Caki2 (cell line): ENCODE measurements at regions not wholly inside any gene's neighbourhood (a gene's known extent, or its start where the extent isn't known, plus 50 kb on each side); places are given as distances from the start of the nearest gene placed in this dataset.
"Not testable (repeated sequence)": the region's sequence is repeated elsewhere in the genome, so short reads cannot be mapped to it uniquely, and the experiment has no call there.

Experiments used
- DNase-seq: peaks from one replicate; pipeline ENCODE4 v3.0.0-alpha.2; 2015; ENCODE audit warnings: low read depth
- in situ Hi-C: cut with HindIII; loops from 2 replicates; pipeline ENCODE4 v1.10.0; 2016; ENCODE audit warnings: low sequenced_read_pairs, low pct_unique_long_range_greater_than_20kb, mixed read lengths

DNA sequence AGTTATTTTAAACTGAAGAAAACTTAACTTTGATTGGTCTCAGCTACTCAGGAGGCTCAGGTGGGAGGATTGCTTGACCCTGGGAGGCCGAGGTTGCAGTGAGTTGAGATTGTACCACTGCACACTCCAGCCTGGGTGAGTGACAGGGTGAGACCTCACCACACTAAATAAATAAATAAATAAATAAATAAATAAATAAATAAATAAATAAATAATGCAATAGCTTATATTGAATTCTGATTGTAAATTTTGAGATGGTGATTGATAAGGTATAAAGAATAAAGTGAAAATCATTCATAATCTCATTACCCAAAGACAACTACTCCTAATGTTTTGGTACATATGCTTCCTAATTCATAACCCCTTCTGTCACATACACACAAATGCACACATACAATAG, 58.1 kb downstream of the TUBA3C start:
- no peak for DNase-seq
- in situ Hi-C loops: no loop called here

DNA sequence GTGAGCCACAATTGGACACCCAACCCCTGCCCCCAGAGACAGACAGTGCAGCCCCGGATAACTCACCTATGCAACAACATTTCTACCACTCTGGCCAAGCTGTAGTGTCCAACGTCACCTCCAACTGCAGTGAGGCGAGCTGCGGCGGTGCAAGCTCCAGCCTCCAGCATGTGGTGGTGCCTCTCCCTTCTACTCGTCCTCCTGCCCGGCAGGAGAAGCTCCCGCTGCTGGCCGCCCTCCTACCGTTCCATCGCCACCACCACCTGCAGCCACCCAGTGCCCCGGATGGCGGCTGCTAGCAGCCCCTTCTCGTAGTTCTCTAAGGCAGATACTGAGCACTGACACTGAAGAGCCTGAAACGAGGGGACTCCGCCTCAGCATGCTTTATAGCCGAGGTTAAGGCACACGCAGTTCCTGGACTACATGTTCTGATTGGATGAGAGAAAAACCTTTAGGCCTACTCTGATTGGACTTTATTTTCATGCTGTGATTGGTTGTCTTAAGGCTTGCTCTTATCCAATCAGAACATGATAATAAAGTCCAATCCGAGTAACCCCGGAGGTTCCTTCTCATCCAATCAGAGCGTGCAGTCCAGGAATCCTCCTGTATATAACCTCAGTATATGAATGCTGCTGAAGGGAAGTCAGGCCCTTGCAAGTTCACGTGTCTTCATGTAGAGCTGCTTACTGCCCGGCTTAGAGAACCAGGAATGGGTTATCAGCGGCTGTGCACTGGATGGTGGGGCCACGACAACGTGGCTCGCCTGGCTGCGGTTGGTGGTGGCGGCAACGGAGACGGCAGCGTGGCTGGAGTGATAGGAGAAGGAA, 63.5 kb downstream of the TUBA3C start:
- in situ Hi-C loops: no loop called here
- no peak for DNase-seq

DNA sequence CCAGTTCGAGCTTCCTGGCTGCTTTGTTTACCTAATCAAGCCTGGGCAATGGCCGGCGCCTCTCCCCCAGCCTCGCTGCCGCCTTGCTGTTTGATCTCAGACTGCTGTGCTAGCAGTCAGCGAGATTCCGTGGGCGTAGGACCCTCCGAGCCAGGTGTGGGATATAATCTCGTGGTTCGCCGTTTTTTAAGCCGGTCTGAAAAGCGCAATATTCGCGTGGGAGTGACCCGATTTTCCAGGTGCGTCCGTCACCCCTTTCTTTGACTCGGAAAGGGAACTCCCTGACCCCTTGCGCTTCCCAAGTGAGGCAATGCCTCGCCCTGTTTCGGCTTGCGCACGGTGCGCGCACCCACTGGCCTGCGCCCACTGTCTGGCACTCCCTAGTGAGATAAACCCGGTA, 72.4 kb downstream of the TUBA3C start:
- in situ Hi-C loops, DNase-seq: not testable (repeated sequence)

DNA sequence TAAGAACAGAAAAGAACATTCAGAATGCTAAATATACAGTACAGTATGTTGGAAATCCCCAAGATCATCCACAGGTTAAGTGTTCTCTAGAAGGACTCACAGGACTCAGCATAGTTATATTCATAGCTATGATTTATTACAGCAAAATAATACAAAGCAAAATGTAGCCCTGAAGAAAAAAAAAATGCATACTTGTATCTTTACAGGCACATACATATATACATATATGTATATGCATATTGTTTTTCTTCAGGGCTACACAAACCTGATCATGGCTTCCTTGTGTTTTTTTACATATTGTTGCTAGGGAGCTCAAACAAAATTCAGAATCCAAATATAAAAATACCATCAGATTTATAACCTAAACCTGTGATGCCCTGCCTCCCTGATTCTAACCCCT, 78.5 kb downstream of the TUBA3C start:
- DNase-seq: no peak
- in situ Hi-C loops: no loop called here

DNA sequence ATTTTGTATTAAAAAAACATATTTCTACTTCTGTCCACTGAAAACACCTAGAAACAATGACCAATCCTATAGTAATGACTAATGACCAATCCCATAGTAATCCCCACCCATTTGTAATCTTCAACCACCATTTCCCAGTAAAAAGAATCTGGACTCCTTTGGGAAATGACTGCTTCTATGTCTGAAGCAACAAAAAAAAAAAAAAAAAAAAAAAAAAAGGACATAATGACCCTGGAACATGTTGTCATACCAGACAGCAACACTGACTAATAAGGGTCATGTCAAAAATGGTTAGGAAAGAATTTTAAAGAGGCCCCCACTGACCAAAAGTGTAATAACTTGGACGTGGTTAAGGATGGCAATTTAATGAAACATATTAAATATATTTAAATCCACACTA, 88.3 kb downstream of the TUBA3C start:
- DNase-seq: no peak
- in situ Hi-C loops: no loop called here

DNA sequence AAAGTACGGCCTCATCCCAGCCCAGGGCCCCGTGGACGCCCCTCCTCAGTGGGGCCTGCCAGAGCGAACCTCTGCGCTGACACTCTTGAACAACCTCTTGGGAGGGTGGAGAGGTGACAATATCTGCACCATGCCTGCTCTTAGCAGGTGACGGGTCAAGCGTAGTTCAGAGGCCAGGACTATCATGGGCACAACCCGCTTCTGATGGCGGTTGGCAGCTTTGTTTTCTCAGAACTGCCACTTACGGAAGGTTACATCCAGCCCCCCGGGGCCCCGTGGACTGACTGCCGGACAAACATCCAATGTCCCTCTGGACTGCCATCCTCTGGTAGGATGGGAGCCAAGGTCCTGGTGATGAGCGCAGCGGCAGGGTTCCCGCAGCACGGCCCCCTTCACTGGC, 91.1 kb downstream of the TUBA3C start:
- in situ Hi-C loops: no loop called here
- no peak for DNase-seq

DNA sequence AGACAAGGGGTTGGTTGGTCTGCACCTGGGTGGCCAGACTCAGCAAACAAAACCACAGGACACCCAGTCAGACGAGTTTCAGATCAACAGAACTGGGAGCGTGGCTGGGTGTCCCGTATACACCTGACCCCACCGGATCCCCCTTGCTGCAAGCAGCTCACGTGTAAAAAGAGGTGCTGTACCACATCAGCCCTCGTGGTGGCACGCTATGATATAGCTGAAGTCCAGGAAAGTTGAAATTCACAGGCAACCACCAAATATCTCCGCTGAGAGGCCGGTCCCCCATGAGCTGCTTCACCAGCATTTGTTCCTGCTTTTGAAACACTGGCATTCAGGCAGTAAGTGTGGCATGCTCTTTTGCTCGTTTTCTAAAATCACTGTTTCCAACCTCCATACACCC, 92.3 kb downstream of the TUBA3C start:
- DNase-seq: no peak
- in situ Hi-C loops: no loop called here

DNA sequence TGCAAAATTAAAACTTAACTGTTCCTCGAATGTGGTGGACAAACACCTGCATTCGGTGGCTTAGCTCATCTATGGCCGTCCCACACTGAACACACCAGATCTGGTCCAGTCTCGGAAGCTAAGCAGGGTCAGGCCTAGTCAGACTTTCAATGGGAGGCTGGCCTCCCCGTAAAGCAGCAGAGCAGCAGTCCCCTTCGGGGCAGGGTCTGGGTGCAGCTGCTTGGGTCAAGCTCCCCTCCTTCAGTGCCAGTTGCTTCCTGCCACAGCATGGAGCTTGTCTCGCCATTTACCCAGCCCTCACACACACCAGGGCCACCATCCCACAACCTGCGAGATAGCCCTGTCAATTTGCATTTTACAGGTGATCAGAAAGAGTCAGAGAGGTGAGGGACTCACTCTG, 93.2 kb downstream of the TUBA3C start:
- in situ Hi-C loops: no loop called here
- no peak for DNase-seq

DNA sequence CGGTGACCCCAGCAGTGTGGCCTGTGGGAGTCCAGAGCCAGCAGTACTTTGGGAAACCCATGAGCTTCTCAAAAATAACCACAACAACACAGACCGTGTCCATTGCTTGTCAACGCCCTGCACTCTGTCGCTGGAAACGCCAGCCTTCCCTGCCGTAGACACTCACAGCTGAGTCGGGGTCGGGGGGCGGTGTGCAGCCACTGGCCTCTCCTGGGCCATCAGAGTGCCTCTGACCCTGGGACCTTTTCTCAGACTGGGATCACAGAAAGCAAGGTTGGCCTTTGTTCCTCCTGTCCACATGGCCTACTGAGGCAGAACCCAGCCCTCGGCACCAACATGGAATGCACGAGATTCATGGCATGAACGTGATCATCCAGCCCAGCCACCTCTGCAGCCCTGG, 95.7 kb downstream of the TUBA3C start:
- in situ Hi-C loops: no loop called here
- DNase-seq: no peak

DNA sequence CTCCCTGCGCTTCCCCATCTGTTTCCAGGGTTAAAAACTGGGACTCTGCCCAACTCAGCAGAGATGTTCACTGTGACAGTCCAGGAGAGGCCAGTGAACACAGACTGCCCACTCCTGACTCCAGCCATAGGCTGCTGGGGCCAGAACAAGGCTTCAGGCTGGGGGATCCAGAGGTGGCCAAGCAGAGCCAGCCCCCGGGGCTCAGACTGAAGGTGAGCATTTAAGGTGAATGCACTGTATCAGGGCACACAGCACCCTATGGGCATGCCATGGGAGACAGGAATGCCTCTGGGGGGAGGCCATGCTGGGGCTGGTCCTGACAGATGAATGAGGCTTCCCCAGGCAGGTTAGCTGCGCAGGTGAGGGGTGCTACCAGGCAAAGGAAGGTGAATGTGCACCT, 96.4 kb downstream of the TUBA3C start:
- in situ Hi-C loops: no loop called here
- no peak for DNase-seq

DNA sequence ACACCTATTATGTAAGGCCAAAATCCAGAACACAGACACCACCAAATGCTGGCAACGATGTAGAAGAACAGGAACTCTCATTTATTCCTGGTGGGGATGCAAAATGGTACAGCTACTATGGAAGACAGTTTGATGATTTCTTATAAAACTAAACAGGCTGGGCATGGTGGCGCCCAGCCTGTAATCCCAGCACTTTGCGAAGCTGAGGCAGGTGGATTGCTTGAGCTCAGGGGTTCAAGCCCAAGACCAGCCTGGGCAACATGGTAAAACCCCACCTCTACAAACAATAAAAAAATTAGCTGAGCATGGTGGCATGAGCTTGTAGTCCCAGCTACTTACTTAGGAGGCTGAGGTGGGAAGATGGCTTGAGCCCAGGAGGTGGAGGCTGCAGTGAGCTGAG, 98.3 kb downstream of the TUBA3C start:
- in situ Hi-C loops: no loop called here
- DNase-seq: no peak

DNA sequence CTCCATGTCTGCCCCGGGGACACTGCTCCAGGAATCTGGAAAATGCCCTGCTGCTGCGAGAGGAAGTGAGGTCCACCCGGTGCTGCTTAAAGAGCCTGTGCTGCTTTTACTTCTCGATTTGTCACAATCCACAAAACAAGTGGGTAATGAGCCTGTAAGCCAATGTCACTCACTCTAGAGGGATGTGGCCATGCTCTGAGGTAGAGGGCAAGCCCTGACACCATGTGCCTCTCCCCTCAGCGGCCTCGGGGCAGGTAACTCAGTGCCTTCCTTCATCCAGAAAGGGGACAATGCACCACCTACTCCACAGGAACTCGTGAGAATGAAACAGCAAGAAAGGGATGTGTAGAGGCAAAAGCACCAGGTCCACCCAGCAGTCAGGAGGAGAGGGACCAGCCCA, 106.2 kb downstream of the TUBA3C start:
- DNase-seq: no peak
- in situ Hi-C loops: no loop called here

DNA sequence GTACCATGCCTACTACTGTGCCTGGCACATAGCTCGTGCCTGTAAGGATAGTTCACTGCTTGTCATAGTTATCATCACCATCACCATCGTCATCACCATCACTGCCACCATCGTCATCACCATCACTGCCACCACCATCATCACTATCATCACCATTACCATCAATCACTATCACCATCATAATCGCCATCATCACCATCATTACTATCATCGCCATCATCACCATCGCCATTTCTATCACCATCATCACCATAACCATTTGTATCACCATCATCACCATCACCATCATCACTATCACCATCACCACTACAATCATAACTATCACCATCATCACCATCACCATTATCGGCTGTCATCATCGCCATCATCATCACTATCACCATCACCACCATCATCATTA, 107.1 kb downstream of the TUBA3C start:
- DNase-seq: no peak
- in situ Hi-C loops: no loop called here

DNA sequence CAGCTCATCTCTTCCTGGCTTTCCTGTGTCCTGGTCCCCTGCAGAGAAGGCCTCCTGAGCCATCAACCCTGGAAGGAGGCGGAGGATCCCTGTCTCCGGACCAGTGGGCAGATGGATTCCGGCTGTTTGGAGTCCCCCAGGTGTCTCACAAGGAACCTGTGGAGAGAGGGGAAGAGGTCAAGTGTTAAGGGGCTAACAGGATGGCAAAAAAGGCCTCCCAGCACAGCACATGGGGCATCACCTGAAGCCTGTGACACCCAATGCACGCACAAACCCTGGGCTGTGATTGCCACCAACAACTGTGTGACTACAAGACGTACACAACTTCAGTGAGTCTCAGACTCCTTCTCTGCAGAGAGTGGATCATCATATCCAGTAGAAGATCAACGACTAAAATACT, 107.5 kb downstream of the TUBA3C start:
- in situ Hi-C loops, DNase-seq: not testable (repeated sequence)

DNA sequence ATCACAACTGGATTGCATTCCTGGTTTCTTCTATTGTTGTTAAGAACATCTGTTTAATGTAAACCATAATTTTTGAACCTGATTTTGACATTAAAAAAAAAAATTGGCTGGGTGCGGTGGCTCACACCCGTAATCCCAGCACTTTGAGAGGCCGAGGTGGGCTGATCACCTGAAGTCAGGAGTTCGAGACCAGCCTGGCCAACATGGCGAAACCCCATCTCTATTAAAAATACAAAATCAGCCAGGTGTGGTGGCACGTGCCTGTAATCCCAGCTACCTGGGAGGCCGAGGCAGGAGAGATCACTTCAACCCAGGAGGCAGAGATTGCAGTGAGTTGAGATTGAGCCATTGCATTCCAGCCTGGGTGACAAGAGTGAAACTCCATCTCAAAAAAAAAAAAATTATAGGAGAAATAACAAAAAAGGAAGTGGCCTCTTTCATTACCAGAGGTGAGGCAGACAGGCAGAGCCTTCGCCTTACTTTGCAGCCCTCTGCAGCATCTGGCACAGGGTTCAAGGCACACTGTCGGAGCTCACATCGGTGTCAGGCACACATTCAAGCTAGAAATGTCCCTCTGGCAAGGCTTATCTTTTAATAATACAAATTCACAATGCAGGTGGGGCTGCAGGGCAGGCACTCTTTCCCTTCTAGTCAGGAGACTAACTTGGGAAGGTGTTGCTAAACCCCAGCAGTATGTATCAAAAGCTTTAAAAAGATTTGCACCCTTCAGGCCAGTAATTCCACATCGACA, 108.5 kb downstream of the TUBA3C start:
- in situ Hi-C loops, DNase-seq: not testable (repeated sequence)

DNA sequence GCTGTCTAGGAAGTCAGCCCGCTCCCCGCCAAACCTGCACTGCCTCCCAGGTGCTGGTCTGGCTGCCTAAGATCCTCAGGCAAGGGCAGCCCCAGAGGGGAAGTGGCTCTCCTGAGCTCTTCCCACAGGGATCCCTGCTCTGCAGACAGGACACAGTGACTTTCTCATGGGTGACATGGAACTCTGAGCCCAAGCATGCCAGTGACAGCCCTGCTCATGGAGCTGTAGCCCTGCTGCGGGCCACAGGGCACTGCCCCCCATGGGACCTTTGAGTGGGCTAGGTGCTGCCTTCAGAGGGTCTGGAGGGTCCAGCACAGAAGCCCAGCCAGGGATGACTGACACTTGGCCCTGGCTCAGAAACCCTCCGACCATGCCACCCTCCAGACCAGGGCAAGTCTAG, 109.1 kb downstream of the TUBA3C start:
- no peak for DNase-seq
- in situ Hi-C loops: no loop called here

DNA sequence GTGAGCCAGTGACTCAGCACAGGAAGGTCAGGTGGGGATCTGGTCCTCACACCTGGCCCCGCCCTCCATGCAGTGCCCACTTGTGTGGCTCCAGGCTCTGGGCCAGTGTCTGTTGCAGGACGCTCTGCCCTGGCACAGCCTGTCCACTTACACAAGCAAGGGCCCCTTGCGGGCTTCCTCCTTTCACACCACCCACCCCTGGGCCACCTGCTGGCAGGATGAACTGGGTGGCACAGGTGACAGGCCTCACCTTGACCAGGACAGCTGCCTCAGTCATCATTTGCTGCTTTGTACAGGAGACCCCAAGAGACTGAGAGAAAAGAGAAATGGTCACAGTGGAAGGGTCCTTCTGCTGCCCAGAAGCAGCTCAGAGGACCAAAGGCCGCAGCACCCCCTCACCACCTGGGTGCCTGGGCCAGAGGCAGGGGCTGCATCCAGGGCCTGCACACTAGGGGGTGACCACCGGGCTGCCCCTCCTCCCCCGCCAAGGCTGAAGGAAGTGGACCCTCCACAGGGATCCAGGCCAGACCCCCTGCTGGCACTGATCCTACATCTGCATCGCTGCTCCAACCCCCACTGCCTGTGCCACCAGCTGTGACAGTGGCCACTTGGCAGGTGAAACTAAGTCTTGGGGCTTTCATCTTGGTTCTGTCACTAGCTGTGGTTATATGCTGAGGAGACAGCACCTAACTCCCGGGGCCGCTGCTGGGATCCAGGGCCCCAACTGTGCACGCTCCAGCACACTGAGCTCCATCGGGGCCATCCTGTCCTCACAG, 110.3 kb downstream of the TUBA3C start:
- DNase-seq: no peak
- in situ Hi-C loops: no loop called here

DNA sequence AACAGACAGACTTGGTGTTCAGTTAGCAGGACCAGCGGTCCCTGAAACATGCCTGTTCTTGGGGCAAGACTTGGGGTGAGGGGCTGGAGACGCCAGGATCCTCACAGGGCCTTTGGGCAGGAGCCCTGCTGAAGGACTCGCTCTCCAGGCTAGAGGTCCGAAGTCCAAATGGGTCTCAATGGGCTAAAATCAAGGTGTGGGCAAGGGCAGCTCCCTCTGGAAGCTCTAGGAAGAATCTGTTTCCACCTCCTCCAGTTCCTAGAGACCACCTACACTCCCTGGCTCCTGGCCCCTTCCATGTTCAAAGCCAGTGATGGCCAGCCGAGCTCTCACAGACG, 111.3 kb downstream of the TUBA3C start:
- in situ Hi-C loops: no loop called here

DNA sequence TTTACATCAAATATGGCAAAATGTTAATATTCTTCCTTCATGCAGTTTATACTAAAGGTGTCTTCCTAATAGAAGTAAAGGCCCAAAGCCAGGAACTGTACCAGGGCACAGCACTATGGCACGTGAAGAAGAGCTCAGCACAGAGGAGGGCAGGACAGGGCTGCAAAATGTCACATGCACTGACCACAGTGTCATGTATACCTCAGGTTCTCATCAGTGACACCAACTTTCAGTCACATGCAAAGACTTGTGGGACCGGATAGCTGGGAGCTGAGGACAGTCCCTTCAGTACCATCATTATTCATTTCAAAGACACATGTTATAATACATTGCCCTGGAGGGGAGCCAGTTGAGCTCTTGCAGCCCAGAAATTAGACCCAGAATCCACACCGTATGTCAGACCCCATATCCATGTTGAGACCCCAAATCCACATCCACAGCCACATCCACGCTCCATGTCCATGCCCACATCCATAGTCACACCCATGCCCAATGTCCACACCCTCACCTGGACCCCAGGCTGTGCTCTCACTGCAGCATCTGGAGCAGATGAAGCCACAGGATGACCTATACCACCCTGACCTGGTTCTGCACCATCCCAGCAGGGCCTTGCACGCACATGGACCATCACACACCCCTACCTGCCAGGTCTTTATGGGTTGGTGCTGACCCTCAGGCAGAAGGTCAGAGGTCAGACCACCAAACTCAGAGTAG, 111.8 kb downstream of the TUBA3C start:
- in situ Hi-C loops: no loop called here
- no peak for DNase-seq

More for the DNA sequence above, 111.3 kb downstream of the TUBA3C start:
- no peak for DNase-seq
